ENCODE measurements at regions not wholly inside any gene's neighbourhood (a gene's known extent, or its start where the extent isn't known, plus 50 kb on each side); places are given as distances from the start of the nearest gene placed in this dataset.

DNA sequence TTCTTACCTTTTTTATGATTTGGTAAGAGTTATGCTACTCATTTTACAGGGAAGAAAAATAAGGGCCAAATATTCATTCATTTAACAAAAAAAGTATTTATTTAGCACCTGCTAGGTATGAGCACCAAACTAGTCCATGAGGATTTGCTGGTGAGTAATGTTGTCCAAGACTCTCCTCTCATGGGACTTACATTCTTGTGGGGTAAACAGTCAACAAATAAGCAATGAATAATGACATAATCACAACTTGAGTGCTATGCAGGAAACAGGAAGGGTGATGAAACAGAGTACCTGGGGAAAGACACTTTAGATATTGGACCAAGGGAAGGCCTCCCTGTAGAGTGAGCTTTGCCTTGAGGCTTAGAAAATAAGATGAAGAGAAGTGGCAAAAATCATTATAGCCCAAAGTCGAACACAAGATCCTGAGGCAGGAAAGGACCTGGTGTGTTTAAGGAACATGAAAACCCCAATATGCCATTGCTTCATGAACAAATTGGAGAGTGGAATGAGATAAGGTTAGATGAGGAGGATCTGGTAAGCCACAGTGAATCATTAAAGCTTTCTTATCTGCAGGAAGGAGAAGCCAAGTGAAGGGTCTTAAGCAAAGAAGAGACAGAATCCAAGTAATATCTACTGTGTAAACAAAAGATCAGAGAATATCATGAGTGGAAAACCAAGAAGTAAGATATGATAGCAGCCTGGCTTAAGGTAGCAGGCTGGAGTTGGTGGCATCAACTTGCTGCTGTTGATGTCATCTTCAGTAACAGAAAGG lies 294.5 kb upstream of the NBEA start:
- DNase-seq, result no peak

GRCh38 chr13:34654203-34654602 lies 287.9 kb upstream of the NBEA start:
- DNase-seq, result no peak

DNA sequence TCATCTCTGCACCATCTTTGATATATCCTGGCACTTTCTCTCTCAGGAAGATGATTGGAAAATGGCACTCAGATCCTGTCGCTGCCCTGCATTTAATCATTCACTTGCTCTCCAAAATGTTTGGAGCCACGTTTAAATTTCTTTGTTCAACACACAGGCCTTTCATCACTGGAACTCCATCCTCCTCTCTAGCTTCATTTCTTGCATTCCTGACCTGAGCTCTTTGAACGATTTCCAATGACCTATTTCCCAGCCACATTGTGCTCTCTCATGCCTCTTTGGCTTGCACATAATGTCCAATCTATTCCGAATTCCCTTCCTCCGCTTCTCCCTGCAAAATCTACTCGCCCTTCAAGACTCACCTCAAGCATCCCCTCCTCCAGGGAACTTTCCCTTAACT lies 287.4 kb upstream of the NBEA start:
- DNase-seq, result no peak

- no peak for DNase-seq
Measured at GRCh38 chr13:34655554-34655953, 286.5 kb upstream of the NBEA start.

DNA sequence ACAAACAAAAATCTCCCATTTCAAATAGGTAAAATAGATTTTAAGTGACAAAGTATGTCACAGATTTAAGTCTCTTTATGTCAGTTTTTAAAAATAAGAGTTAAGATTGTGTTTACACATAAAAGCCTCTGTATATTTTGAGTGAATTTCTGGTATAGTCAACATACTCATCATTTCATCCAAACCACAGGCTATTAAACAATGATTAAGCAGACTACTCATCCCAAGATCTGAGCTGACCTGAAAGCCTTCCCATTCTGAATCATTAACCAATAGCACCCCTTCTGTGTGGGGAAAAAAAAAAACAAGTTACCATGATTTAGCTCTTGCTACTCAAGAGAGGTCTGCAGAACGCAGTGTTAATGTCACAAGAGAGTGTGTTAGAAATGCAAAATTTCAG lies 284.4 kb upstream of the NBEA start:
- no peak for DNase-seq

- no peak for DNase-seq
Measured at GRCh38 chr13:34667286-34668218, 274.5 kb upstream of the NBEA start.

DNA sequence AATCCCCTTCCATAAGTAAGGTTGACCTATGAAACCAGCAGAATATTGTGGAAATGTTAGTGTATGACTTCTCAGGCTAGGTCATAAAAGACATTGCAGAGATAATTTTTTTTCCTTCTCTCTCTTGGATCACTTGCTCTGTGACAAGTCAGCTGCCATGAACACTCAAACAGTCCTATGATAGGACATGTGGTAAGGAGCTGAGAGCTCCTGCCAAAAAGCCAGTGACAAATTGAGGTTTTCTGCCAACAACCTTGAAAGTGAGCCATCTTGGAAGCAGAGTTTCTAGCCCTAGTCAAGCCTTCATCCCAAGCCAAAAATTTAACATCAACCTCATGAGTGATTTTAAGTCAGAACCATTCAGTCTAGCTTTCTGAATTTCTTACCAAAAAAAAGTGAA lies 270.9 kb upstream of the NBEA start:
- DNase-seq, result no peak

- DNase-seq, result no peak
Measured at GRCh38 chr13:34672631-34673030, 269.4 kb upstream of the NBEA start.

DNA sequence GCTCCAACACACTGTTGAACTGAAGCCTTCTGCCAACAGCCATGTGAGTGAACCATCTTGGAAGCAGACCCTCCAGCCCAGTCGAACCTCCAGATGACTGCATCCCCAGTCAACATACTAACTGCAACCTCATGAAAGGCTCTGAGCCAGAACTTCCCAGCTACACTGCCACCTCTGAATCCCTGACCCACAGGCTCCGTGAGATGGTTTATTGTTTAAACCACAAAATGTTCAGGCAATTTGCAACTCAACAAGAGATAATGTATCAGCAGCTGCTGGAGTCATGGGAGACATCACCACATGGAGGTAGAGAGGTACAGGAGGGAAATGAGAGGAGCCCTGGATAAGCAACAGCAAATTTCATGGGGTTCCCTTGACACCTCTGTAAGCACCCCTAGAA lies 266.4 kb upstream of the NBEA start:
- DNase-seq, result no peak

DNA sequence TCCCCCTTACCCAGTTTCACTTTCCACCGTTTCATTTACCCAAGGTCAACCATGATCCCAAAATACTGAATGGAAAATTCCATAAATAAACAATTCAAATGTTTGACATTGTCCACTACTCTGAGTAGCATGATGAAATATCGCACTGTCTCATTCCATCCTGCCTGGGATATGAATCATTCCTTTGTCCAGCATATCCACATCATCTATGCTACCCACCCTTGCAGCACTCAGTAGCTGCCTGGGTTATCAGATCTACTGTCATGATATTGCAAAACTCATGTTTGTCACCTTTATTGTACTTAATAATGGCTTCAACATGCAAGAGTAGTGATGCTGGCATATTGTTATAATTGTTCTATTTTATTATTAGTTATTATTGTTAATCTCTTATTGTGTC lies 263.9 kb upstream of the NBEA start:
- DNase-seq, result no peak

GRCh38 chr13:34681405-34681955 lies 260.6 kb upstream of the NBEA start:
- DNase-seq, result no peak

DNA sequence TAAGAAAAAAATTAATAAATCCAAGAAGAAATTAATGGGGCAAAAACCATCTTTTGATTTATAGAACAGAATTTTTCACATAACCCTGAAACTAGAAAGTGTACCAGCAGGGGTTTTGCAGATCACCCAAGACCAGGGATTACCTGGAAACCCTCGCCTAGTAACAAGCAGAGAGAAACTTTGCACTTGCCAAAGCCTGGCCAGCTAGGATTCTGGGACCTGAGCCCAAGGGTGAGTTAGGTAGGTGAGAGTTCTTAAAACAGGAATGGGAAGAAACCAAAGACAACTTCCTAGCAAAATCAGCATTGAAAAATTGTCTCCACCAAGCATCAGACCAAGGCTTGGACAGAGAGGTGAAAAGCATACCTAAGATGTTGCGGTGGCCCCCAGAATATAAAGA lies 247.0 kb upstream of the NBEA start:
- no peak for DNase-seq

DNA sequence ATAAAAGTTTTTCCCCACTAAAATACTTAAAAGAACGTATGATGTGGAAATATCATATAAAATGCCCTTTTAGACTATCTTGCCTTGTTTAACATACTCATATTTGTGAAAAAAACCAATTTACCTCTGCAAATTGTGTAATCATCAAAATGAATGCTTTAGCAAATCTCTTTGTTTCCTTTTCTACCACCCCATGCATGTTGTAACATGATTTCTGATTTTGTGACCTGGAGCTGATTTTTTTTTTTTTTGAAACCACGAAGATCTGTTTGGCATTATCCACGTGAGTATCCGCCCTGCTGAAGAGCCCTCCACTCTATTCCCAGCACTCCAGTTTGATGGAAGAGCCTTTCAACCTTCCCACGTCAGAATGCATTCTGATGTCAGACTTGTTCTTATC lies 245.8 kb upstream of the NBEA start:
- DNase-seq, result no peak

DNA sequence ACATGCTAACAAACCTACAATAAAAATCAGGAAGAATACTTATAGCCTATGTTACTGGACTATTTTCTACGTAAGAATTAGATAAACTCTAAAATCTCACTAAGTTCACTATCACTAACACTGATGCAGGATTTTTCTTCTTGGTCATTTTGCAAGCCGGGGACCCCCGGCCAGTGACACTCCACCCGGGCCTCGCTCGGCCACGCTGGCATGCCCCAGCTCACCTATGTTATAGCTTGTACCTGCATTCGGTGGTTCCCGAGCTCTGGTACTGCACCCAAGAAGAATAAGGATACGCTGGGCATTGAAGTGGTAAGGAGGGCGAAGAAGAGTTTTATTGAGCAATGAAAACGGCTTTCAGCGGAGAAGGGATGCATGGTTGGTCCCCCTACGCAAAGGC lies 245.3 kb upstream of the NBEA start:
- DNase-seq, result no peak

DNA sequence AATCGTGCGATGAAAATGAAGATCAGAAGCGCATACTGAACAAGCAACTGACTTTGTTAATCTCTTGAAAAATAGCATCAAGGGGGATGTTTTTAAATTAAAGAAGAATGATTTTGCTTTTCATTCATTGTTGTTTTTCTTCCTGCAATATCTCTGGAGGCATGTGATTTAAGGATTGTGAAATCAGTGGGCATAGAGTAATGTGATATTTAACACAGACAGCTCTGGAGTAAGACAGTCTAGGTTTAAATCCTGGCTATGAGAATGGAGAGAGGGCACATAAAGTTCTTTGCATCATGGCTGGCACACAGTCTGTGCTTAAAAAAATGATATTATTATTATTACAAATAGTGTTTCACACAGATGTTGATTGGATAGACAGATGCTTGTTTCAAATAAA lies 243.1 kb upstream of the NBEA start:
- no peak for DNase-seq

- DNase-seq, result no peak
Measured at GRCh38 chr13:34700155-34700554, 241.9 kb upstream of the NBEA start.

GRCh38 chr13:34701919-34702318 lies 240.2 kb upstream of the NBEA start:
- DNase-seq, result no peak

DNA sequence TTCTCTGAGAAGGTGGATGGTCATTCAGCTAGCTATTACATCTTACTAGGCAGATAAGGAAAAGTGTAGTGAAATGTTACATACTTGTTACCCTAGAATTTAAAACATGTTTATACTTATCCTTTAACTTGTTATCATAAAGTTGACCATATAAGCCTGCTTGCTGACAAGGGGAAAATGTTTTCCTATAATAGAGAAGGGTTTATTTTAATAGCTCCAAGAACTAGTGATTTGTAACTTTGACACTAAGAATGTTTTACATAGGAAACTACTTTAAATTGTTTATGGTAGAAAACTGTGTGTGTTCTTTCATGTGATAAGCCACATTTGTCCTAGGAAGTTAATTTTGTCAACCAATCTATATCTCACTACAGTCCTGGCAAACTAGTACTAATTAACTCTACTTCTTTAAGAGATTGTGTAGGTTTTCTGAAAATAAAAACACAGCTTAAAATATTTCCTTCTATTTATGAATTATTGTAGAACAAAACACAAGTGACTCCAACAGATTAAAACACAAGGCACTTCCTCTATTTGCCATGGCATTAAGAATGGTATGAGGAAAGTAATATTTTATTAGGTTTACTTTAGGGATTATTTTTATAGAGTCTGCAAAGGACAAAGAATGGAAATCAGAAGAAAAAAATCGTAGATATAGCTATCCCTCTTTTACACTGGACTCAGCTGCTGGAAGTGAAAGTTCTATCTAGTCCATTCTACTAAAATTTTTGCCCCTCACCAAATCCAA lies 233.3 kb upstream of the NBEA start:
- DNase-seq, result no peak

- DNase-seq, result no peak
Measured at GRCh38 chr13:34719060-34719875, 222.8 kb upstream of the NBEA start.

- DNase-seq, result no peak
Measured at GRCh38 chr13:34720618-34721017, 221.5 kb upstream of the NBEA start.

DNA sequence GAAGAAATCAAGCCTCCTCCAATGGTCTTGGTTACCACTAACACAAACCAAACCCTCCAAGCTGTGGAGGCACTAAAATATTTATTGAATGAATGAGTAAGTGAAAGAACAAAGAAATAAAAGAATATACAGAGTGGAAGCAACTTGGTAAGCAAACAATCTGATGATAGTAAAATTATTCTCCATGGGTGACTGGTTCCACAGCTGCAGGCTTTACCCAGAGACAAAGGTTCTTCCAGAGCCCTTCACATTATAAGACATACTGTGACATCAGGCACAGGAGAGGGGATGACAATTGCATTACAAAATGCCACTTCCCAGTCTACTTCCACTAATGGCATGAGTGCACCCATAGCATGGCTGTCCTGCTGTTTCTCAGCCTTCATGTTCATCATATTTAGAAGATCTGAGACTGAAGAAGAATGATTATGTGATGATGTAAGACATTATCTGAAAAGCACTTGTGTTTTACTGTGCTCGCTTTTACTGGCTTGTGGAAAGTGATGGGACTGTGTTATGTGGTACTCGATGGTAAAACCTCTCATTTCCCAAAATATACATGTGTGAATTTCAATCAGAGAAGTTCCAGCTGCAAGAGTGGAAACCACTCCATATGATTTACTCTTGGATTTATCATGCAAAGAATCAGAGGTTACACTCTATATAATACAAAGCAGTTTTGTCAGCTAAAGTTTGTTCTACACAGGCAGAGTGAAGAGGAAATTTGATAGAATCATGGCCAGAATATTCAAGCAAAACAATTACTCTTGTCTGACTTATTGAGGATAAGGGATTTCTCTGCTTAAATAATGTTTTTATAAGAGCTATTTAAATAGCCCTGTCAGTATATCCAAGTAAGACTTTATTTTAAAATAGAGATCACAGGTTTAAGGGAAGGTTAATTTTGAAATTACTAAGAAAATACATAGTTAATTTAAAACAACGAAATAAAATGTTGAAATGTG lies 220.2 kb upstream of the NBEA start:
- DNase-seq, result no peak
